ENCODE measurements at regions not wholly inside any gene's neighbourhood (a gene's known extent, or its start where the extent isn't known, plus 50 kb on each side); places are given as distances from the start of the nearest gene placed in this dataset.

DNA sequence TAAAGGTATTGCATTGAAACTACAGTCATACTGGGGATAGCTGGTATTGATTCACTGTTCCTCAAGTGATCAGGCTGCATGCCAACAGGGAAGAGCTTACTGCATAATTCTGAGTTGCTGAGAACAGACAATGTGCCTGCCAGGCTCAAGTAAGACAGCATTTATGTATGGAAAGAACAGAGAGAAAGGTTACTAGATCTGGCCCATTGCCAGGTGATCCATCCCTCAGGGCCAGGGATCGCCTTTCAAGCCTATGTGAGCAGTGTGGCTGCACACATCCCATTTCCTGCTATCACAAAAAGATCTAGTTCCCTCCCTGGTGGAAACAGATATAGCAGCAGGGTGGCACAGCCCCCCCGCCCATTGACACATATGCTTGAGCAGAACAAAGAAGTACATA, 254.0 kb downstream of the TMA16 start:
- in situ Hi-C loops (cut with HindIII; ENCODE audit: low sequenced_read_pairs): no loop called here

GRCh38 chr4:163755013-163755412, 260.5 kb downstream of the TMA16 start:
- in situ Hi-C loops (cut with HindIII; ENCODE audit: low sequenced_read_pairs): no loop called here

DNA sequence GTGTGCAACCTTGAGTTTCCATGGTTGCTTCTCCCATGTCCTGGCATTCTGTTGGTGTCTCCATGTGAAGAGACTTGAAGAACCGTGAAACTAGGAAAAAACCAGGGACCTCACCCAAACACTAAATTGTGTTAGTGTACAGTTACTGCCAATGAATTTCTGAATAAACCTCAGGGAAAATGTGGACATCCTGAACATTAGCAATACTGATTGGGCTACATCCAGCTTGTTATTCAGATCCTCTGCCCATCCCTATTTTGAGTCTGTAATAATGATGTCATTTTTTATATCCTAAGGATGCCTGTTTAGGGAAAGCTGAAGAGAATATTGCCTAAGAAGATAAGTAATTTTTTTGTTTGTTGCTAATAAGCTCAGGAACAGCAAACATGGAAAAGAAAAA, 262.7 kb downstream of the TMA16 start:
- in situ Hi-C loops (cut with HindIII; ENCODE audit: low sequenced_read_pairs): no loop called here

GRCh38 chr4:163758032-163758431, 263.5 kb downstream of the TMA16 start:
- in situ Hi-C loops (cut with HindIII; ENCODE audit: low sequenced_read_pairs): no loop called here

GRCh38 chr4:163762741-163763140, 268.3 kb downstream of the TMA16 start:
- in situ Hi-C loops (cut with HindIII; ENCODE audit: low sequenced_read_pairs): no loop called here

- in situ Hi-C loops (cut with HindIII; ENCODE audit: low sequenced_read_pairs): no loop called here
Observed at GRCh38 chr4:163764569-163764968, 270.1 kb downstream of the TMA16 start.

GRCh38 chr4:163768014-163768413, 273.5 kb downstream of the TMA16 start:
- in situ Hi-C loops (cut with HindIII; ENCODE audit: low sequenced_read_pairs): no loop called here

DNA sequence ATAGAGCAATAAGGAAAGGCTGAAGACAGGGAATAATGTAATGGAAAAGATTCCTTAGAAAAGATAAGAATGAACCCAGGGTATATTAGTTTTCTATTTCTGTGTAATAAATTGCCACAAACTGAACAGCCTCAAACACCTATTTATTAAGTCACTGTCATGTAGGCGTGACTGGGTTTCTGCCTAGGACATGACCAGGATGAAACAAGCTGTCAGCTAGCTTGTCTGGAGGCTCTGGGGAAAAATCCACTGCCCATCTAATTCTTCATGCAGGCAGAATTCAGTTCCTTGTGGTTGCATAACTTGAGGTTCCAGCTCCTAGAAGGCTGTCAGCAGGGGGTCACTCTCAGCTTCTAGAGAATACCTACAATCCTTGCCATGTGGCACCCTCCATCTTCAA, 277.7 kb downstream of the TMA16 start:
- in situ Hi-C loops (cut with HindIII; ENCODE audit: low sequenced_read_pairs): no loop called here

DNA sequence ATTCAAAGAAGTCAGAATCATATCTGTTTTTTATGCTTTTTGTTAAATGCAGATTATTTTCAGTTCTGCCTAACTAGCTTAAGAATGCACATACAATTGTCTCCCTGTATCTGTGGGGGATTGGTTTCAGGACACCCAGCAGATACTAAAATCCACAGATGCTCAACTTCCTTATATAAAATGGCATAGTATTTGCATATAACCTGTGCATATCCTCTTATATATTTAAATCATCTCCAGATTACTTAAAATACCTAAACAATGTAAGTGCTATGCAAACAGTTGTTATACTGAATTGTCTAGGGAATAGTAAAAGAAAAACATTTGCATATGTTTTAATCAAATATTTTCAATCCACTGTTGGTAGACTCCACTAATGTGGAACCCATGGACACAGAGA, 279.4 kb downstream of the TMA16 start:
- in situ Hi-C loops (cut with HindIII; ENCODE audit: low sequenced_read_pairs): no loop called here

DNA sequence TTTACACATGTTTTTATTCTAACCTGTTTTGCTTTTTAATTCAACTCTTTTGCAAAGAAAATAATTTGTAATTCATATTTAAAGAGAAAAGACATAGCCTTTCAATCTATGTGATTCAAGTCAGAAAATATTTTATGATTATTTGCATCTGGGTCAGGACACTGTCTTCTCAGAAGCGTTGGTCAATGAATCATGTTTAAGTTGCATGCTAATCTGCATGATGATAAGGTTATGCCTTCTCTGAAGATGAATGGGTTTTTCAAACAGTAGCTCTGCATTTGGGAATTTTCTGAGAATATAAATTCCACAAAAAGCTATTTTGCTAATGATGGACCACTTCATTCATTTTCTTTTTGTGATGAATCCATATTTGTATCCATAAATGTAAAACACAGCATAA, 282.5 kb downstream of the TMA16 start:
- in situ Hi-C loops (cut with HindIII; ENCODE audit: low sequenced_read_pairs): no loop called here

DNA sequence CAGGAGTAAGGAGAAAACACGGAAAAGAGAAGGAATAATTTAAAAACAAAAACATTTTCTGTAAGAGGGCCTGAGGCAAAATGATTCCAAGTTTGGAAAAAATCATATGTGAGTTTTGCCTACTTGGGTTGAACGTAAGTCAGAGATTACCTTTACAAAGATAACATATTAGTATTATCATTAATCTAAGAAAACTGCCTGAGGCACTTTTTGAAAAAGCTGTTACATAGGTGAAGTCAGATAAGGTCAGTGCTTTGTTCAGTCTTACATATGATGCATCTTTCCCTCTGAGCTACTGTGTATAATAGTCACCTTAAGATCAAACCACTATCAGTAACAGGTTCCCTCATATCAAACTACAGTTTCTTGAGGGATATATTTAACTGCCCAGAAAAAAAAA, 287.2 kb downstream of the TMA16 start:
- in situ Hi-C loops (cut with HindIII; ENCODE audit: low sequenced_read_pairs): no loop called here

- in situ Hi-C loops (cut with HindIII; ENCODE audit: low sequenced_read_pairs): no loop called here
Observed at GRCh38 chr4:163790231-163790630, 295.7 kb downstream of the TMA16 start.

- in situ Hi-C loops (cut with HindIII; ENCODE audit: low sequenced_read_pairs): no loop called here
Observed at GRCh38 chr4:163795885-163796284, 301.4 kb downstream of the TMA16 start.

DNA sequence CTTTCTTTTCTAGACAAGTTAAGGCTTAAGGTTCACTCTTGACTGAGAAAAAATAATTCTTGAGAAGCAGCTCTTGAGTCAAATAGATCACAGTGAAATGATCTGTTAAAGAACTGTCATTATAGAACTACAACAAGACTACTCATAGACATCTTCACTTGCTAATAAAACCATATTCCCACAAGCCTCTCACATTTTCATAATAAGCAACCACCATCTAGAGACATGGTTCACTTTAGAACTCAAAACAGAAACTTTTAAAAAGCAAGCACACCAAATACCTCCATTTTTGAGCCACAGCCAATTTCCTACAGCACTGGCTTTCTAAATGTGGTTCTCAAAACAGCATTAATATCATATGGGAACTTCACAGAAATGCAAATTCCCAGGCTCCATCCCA, 309.5 kb downstream of the TMA16 start:
- in situ Hi-C loops (cut with HindIII; ENCODE audit: low sequenced_read_pairs): no loop called here

- in situ Hi-C loops (cut with HindIII; ENCODE audit: low sequenced_read_pairs): no loop called here
Observed at GRCh38 chr4:163806653-163807052, 312.2 kb downstream of the TMA16 start.

- in situ Hi-C loops (cut with HindIII; ENCODE audit: low sequenced_read_pairs): no loop called here
Observed at GRCh38 chr4:163808011-163808410, 313.5 kb downstream of the TMA16 start.

DNA sequence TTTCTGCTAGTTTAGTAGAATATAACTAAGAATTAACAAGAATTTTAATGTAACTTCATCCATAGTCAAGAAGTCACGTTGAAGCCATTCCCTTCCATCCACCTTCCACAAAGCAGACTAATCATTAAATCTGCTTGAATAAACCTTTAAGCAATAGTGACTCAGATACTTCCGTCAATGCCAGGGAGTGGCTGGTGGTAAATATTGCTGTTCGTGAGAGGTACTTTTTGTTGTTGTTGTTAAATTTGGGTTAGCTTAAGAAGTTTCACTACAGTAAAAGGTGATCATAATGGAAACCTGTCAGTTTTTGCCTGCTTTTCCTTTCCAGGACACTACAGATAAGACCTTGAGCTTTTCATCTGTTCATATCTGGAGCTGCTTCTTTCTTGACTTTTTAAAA, 316.3 kb downstream of the TMA16 start:
- in situ Hi-C loops (cut with HindIII; ENCODE audit: low sequenced_read_pairs): no loop called here

DNA sequence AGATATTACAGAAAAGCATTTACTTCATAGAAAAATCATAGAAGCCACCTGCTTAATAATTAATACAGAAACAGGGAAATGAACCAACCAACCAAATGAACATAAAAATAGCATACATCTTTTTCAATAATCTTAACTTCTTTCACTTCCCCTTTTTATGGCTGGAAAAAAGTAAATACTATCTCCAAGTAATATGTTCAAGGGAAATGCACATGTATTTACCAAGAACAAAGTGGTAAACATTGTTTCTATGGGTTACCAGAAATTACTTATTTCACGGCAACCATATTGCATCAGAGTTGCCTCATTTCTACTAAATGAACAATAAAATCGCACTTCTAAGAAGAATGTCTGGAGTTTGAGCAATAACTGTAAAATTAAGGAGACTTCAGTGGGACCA, 321.3 kb downstream of the TMA16 start:
- in situ Hi-C loops (cut with HindIII; ENCODE audit: low sequenced_read_pairs): no loop called here

GRCh38 chr4:163816494-163816893, 322.0 kb downstream of the TMA16 start:
- in situ Hi-C loops (cut with HindIII; ENCODE audit: low sequenced_read_pairs): no loop called here

GRCh38 chr4:163818673-163819072, 324.2 kb downstream of the TMA16 start:
- in situ Hi-C loops (cut with HindIII; ENCODE audit: low sequenced_read_pairs): no loop called here

DNA sequence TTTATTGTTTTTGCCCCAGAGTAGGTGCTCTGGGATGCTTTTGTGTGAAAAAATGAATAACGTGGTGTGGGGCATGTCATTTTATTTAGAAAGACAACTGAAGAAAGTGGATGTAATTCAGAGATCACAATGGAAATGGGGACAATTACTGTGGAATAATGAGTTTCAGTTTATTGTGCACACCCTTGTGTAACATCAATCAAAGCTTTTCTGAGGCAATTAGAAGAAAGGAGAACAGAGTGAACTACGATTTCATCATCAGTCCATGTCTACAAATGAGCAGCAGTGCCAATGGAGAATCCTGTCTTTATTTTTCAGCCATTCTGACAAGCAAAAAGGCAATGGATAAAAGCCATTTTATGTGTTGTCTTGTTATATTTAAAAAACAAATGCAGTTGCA, 339.2 kb downstream of the TMA16 start:
- in situ Hi-C loops (cut with HindIII; ENCODE audit: low sequenced_read_pairs): loop anchor here (5.0 kb wide), 1 partner anchor 104 kb away; no protein-coding TSS in a partner anchor

DNA sequence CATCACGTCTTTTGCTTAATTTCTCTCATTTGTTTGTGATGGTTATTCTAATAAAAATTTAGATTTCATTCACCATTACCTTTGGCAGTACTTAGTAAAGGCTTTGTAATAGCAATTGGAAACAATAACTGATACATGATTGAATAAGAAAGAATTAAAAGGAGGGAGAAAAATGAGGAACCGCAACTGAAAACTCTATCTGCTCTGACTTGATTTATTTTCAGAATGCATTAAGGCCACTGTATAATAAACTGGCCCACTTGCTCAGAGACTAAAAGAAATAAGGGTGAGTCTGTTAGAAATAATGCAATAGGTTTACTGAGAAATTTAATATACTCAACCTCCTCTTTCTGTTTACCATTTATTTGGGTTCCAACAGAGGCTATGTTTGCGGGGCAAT, 351.5 kb downstream of the TMA16 start:
- in situ Hi-C loops (cut with HindIII; ENCODE audit: low sequenced_read_pairs): no loop called here

DNA sequence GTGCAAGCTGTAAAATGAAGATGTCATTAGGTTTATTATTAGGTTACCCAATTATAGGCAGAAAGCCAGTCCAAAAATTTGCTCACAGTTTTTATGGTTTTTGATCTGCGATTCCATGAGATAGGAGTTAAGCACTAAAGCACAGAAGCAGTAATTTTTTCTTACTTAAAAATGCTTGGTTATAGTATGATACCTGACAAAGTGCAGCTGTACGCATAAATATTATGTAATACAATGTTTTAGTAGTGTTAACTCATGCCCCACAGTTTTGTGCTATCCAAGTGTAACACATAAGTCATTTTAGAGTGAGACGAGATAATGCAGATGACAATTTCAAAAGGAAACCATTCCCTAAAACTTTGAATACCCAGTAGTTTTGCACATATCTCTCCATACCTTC, 357.8 kb downstream of the TMA16 start:
- in situ Hi-C loops (cut with HindIII; ENCODE audit: low sequenced_read_pairs): no loop called here

GRCh38 chr4:163857903-163858302, 363.4 kb downstream of the TMA16 start:
- in situ Hi-C loops (cut with HindIII; ENCODE audit: low sequenced_read_pairs): no loop called here

Data from DLD1 (cell line).